Glutamatergic neuron (in vitro differentiated cells): ENCODE measurements at regions not wholly inside any gene's neighbourhood (a gene's known extent, or its start where the extent isn't known, plus 50 kb on each side); places are given as distances from the start of the nearest gene placed in this dataset.

Source experiments
- DNase-seq: peaks from one replicate; pipeline ENCODE4 v3.0.0; 2022
- H3K27ac Mint-ChIP-seq: one replicate; pipeline ENCODE4 v1.8.0; 2020; ENCODE audit warnings: mild to moderate bottlenecking, mixed read lengths, inconsistent platforms; ENCODE audit not compliant: unreplicated experiment
- H3K27me3 Mint-ChIP-seq: one replicate; pipeline ENCODE4 v1.8.0; 2020; ENCODE audit warnings: mild to moderate bottlenecking, moderate library complexity, mixed read lengths, inconsistent platforms; ENCODE audit not compliant: unreplicated experiment
- H3K36me3 Mint-ChIP-seq: one replicate; pipeline ENCODE4 v1.8.0; 2020; ENCODE audit warnings: mild to moderate bottlenecking, mixed read lengths, inconsistent platforms; ENCODE audit not compliant: unreplicated experiment
- H3K4me1 Mint-ChIP-seq: one replicate; pipeline ENCODE4 v1.8.0; 2020; ENCODE audit warnings: mild to moderate bottlenecking, low read depth, mixed read lengths, inconsistent platforms; ENCODE audit not compliant: unreplicated experiment
- H3K4me3 Mint-ChIP-seq: one replicate; pipeline ENCODE4 v1.8.0; 2020; ENCODE audit warnings: mild to moderate bottlenecking, mixed read lengths, inconsistent platforms; ENCODE audit not compliant: unreplicated experiment
- H3K9me3 Mint-ChIP-seq: one replicate; pipeline ENCODE4 v1.8.0; 2020; ENCODE audit warnings: mild to moderate bottlenecking, moderate library complexity, mixed read lengths, inconsistent platforms; ENCODE audit not compliant: unreplicated experiment
- TF ChIP-seq, protein P1 (sequence below): fragments of 200-600 bp; sonication (generic); IDR thresholded peaks from one replicate; pipeline ENCODE4 v1.5.0; 2021; ENCODE audit not compliant: partially characterized antibody, unreplicated experiment

- Mint-ChIP-seq H3K4me3 (peak overlapping the region; percentile 10), H3K27me3 (peaks cover 4% of the 10 kb centered on the region), H3K9me3 (peaks cover 10% of the 10 kb centered on the region), H3K27ac (peak overlapping the region; percentile 56), H3K4me1 (peaks cover 8% of the 10 kb centered on the region), H3K36me3 (no peaks in the 10 kb centered on the region)
- TF ChIP-seq, protein P1, sequence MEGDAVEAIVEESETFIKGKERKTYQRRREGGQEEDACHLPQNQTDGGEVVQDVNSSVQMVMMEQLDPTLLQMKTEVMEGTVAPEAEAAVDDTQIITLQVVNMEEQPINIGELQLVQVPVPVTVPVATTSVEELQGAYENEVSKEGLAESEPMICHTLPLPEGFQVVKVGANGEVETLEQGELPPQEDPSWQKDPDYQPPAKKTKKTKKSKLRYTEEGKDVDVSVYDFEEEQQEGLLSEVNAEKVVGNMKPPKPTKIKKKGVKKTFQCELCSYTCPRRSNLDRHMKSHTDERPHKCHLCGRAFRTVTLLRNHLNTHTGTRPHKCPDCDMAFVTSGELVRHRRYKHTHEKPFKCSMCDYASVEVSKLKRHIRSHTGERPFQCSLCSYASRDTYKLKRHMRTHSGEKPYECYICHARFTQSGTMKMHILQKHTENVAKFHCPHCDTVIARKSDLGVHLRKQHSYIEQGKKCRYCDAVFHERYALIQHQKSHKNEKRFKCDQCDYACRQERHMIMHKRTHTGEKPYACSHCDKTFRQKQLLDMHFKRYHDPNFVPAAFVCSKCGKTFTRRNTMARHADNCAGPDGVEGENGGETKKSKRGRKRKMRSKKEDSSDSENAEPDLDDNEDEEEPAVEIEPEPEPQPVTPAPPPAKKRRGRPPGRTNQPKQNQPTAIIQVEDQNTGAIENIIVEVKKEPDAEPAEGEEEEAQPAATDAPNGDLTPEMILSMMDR = no peak
- peak; percentile 74 for DNase-seq
Observed at GRCh38 chr9:23220957-23221356, 605.1 kb downstream of the ELAVL2 start.

- no peak overlapping the region for H3K27ac Mint-ChIP-seq
- H3K4me3 Mint-ChIP-seq = no peak overlapping the region
- DNase-seq = no peak
- no peaks in the 10 kb centered on the region for H3K36me3 Mint-ChIP-seq
- H3K4me1 Mint-ChIP-seq = peaks cover 1% of the 10 kb centered on the region
- no peaks in the 10 kb centered on the region for H3K27me3 Mint-ChIP-seq
- H3K9me3 Mint-ChIP-seq = peaks cover 3% of the 10 kb centered on the region
- TF ChIP-seq, protein P1 = no peak
Observed at GRCh38 chr9:23229890-23230317, 596.1 kb downstream of the ELAVL2 start.

DNA sequence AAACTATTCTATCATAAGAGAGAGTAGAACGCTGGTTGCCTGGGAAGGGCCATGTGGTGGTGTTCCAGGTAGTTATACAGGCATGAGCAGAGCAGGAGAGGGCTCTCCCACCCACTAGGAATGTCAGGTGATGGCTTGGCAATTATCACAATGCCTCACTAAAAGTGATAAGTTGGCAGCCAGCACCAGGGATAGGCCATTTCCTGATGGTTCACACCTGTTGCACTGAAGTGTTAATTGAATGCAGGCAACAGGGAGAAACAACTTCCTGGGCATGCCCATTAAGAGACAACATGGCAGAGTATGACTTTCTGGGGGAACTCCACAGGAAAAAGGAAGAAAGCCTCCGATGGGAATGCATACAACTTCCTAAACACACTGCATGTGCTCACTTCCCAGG, 593.2 kb downstream of the ELAVL2 start:
- no peak overlapping the region for H3K4me3 Mint-ChIP-seq
- DNase-seq = no peak
- no peaks in the 10 kb centered on the region for H3K36me3 Mint-ChIP-seq

GRCh38 chr9:23243523-23243922, 582.5 kb downstream of the ELAVL2 start:
- H3K27me3 Mint-ChIP-seq = peaks cover 2% of the 10 kb centered on the region
- H3K4me1 Mint-ChIP-seq = no peaks in the 10 kb centered on the region
- H3K27ac Mint-ChIP-seq = no peak overlapping the region
- H3K4me3 Mint-ChIP-seq = no peak overlapping the region
- TF ChIP-seq, protein P1 = no peak
- no peak for DNase-seq
- peaks cover 9% of the 10 kb centered on the region for H3K36me3 Mint-ChIP-seq
- H3K9me3 Mint-ChIP-seq = peaks cover 4% of the 10 kb centered on the region

More for the DNA sequence above, 593.2 kb downstream of the ELAVL2 start:
- Mint-ChIP-seq H3K4me1 (peaks cover 1% of the 10 kb centered on the region), H3K9me3 (peaks cover 5% of the 10 kb centered on the region), H3K27ac (no peak overlapping the region), H3K27me3 (peaks cover under 1% of the 10 kb centered on the region)
- TF ChIP-seq, protein P1 = no peak

DNA sequence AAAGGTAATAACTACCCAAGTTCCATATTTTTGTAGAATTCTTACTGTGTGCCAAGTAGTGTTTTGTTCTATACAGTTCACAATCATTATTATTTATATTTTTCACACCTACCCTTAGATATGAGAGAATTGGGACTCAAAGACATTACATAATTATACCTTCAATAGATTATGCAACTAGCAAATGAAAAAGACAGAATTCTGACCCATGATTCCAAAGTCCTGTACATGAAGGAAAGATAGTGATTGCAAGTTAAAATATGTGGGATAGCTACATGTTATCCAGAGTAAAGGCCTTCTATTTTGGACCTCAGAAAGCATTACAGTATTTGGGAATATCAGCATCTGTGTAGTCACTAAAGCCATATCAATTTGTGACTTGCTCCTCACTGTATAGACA, 581.0 kb downstream of the ELAVL2 start:
- Mint-ChIP-seq H3K27me3 (peaks cover 2% of the 10 kb centered on the region), H3K4me3 (no peak overlapping the region), H3K36me3 (peaks cover 6% of the 10 kb centered on the region), H3K27ac (no peak overlapping the region), H3K4me1 (no peaks in the 10 kb centered on the region), H3K9me3 (peaks cover 5% of the 10 kb centered on the region)
- TF ChIP-seq, protein P1 = no peak
- DNase-seq = no peak
